ENCODE measurements at regions not wholly inside any gene's neighbourhood (a gene's known extent, or its start where the extent isn't known, plus 50 kb on each side); places are given as distances from the start of the nearest gene placed in this dataset.

DNA sequence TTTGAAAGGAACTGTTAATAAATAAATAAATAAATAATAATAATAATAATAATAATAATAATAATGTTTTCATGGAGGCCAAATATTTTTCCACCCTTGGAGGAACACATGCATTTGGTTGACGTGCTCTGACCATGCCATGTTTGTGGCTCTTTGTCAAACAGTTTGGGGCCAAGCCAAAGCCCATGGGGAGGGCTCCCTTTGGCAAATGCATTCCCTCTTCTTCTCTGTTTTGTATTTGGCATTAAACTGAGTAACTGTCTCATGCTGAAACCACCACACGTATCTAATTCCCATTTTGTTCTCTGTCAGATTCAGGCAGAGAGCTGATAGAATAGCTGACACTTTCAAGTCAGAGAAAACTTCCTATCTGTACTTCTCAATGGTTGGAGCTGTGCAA, 68.6 kb upstream of the PAX6 start:
- no peak for DNase-seq
- TF ChIP-seq POLR2A (IDR thresholded peaks at IDR 0.05), result no peak
- TF ChIP-seq, protein P1, sequence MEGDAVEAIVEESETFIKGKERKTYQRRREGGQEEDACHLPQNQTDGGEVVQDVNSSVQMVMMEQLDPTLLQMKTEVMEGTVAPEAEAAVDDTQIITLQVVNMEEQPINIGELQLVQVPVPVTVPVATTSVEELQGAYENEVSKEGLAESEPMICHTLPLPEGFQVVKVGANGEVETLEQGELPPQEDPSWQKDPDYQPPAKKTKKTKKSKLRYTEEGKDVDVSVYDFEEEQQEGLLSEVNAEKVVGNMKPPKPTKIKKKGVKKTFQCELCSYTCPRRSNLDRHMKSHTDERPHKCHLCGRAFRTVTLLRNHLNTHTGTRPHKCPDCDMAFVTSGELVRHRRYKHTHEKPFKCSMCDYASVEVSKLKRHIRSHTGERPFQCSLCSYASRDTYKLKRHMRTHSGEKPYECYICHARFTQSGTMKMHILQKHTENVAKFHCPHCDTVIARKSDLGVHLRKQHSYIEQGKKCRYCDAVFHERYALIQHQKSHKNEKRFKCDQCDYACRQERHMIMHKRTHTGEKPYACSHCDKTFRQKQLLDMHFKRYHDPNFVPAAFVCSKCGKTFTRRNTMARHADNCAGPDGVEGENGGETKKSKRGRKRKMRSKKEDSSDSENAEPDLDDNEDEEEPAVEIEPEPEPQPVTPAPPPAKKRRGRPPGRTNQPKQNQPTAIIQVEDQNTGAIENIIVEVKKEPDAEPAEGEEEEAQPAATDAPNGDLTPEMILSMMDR (IDR thresholded peaks at IDR 0.05), result no peak

DNA sequence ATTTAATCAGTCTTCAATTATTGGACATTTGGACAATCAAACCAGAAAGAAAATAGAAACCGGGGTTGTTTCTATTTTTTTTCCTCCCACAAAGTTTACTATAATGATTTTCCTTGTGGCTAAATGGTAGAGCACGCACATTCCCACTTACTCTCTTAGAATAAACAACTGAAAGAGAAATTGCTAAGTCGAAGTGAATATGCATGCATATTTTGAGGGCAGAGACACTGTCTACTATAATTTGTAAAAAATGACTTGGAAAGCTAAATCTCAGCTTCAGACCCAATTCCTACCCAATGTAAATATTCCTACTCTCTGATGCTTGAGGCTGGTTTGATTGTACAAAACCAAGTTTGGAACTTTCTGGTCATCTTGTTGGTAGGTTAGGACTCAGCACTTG, 66.7 kb upstream of the PAX6 start:
- no peak overlapping the region for H3K27ac ChIP-seq
- peaks cover 0 to 3% (median under 1%) of the 10 kb centered on the region in 4 donors for H3K4me1 ChIP-seq
- H3K27me3 ChIP-seq, result no peaks in the 10 kb centered on the region
- no peaks in the 10 kb centered on the region for H3K9me3 ChIP-seq
- intact Hi-C loops (cut with DNase I), result no loop called here
- DNase-seq (no peak), ATAC-seq (no peak)
- H3K4me3 ChIP-seq, result no peak overlapping the region
- WGBS (ENCODE audit: insufficient coverage, low coverage, low lambda C conversion rate, missing lambda C conversion rate), result 55% methylated on average over 3 of the region's 3 CpGs
- TF ChIP-seq POLR2A (IDR thresholded peaks at IDR 0.05), result no peak
- TF ChIP-seq, protein P1 (IDR thresholded peaks at IDR 0.05), result no peak
- no peaks in the 10 kb centered on the region for H3K36me3 ChIP-seq

More for the DNA sequence above, 68.6 kb upstream of the PAX6 start:
- Histone ChIP-seq H3K27ac (no peak overlapping the region), H3K27me3 (no peaks in the 10 kb centered on the region), H3K4me3 (no peak overlapping the region), H3K4me1 (peaks cover 0 to 14% (median 3%) of the 10 kb centered on the region in 4 donors), H3K9me3 (no peaks in the 10 kb centered on the region), H3K36me3 (no peaks in the 10 kb centered on the region)
- WGBS (ENCODE audit: insufficient coverage, low coverage, low lambda C conversion rate, missing lambda C conversion rate), result 66% methylated on average over 2 of the region's 2 CpGs
- intact Hi-C loops (cut with DNase I), result no loop called here
- ATAC-seq, result no peak

DNA sequence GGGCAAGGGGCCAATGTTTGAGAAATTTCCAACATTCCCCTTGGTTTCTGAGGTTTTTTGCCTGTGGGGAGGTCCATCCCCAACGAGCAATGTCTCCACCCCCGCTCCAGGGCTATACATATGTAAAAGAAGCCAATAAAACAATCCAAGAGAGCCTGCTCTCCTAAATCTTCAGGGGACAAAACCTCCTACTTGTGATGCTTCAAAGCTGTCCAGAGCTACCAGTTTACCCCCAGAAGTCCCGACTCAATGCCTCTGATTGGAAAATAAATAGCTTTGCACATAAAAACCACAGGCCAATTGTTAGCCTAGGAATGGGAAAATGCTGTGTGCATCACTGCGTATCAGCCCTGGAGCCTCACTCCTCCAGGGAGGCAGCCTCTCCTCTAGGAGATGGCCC, 66.0 kb upstream of the PAX6 start:
- Histone ChIP-seq H3K36me3 (no peaks in the 10 kb centered on the region), H3K9me3 (no peaks in the 10 kb centered on the region), H3K27me3 (no peaks in the 10 kb centered on the region), H3K4me1 (no peaks in the 10 kb centered on the region), H3K27ac (no peak overlapping the region), H3K4me3 (no peak overlapping the region)
- DNase-seq (no peak), ATAC-seq (no peak)
- intact Hi-C loops (cut with DNase I), result no loop called here
- 39% methylated on average over 4 of the region's 4 CpGs for WGBS (ENCODE audit: insufficient coverage, low coverage, low lambda C conversion rate, missing lambda C conversion rate)
- no peak for TF ChIP-seq POLR2A (IDR thresholded peaks at IDR 0.05)
- TF ChIP-seq, protein P1 (IDR thresholded peaks at IDR 0.05), result no peak

DNA sequence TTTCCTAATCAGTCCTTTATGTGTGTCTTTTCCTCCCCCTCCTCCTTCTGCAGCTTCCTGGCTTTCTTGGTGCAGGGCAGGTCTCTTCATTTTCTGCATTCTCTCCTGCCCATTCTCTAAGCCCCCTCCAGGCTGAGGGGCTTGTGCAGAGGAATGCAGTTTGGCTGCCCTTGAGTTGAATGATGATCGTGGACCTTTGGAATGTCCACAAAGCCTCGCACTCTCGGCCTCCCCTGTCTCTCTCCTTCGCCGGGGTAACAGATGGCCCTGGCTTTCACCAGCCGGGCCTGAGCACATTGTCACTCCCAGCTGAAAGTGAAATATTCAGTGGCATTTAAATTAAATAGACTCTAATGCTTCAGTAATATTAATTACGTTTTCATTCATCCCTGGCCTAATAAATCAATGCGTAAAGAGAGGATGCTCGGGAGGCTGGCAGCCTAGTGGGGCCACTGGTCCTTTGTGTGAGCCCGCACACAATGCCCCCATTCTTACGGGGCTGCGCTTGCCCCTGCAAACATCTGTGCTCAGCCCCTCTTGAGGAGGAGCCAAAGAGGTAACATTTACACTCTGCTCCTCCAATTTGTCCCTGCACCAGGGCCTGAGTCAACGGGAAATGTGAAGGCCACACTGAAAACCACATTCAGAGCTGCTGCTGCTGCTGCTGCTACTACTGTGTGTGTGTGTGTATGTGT, 64.9 kb upstream of the PAX6 start:
- ATAC-seq, result no peak
- no peaks in the 10 kb centered on the region for H3K36me3 ChIP-seq
- no peaks in the 10 kb centered on the region for H3K9me3 ChIP-seq
- no peaks in the 10 kb centered on the region for H3K27me3 ChIP-seq
- intact Hi-C loops (cut with DNase I), result no loop called here
- 65% methylated on average over 11 of the region's 13 CpGs for WGBS (ENCODE audit: insufficient coverage, low coverage, low lambda C conversion rate, missing lambda C conversion rate)
- peaks cover 0 to 9% (median 1%) of the 10 kb centered on the region in 4 donors for H3K4me1 ChIP-seq
- no peak overlapping the region for H3K27ac ChIP-seq
- no peak for DNase-seq
- TF ChIP-seq, protein P1 (IDR thresholded peaks at IDR 0.05), result no peak
- TF ChIP-seq POLR2A (IDR thresholded peaks at IDR 0.05), result no peak
- no peak overlapping the region for H3K4me3 ChIP-seq
